NCI-H2107 (cell line): ENCODE measurements at regions not wholly inside any gene's neighbourhood (a gene's known extent, or its start where the extent isn't known, plus 50 kb on each side); places are given as distances from the start of the nearest gene placed in this dataset.

Experiments
- DNase-seq: peaks from one replicate; lab custom pipeline; 2025; lab: John Stamatoyannopoulos, UW

DNA sequence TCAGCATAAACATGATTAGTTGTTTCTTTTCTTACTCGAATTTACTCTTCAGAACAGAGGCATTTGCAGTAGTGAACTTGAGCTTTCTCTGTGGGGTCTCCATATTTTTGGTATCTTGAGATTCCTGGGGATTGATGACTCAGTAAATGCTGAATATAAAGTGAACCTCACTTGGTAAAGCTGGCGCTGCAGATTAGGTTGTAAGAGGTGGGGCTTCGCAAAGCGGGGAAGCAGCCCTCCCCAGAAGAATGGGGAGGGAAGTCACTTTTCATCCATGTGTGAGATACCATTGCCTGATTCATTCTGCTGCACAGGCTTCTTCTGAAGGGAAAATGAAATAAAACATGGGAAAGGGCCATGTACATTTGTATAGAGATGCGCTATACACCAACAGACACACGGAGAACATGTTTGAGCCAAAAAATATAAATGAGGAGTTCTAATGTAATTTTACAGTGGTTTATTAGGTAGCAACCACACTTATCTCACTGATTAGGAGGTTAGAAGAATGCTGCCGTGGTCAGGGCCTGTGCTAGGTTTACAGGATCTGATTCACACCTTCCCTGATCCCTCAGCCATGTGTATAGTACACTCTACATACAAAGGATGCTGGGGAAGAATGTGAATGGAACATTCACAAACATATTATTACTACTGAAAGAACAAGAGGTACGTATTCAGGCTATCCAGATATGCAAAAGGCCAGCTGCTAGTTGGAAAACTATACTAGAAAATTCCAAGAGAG is 63.5 kb downstream of the DNTTIP2 start:
- no peak for DNase-seq

DNA sequence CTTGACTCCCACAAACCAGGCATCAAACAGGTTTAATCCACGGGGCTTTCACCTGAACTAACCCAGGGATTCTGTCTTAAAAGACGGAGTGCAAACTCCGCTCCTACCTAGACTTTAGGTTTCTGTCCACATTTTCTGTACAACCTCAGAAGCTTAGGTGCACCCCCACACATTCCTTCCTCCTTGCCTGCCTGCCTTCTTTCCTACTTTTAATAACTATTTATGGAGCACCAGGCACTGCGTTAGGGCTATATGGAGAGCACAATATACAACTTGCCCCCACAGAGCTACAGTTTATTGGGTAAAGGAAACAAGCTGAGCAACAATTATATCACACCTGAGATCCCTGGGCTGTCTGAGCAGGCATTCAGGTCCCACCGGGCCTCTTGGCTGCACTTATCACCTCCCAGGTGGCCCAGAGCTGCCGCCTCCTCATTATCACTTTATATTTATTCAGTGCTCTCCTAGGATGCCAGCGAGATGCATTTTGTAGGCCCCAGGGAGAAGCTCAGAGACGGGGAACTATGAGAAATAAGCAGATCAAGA is 64.1 kb downstream of the DNTTIP2 start:
- DNase-seq: peak; percentile 57

DNA sequence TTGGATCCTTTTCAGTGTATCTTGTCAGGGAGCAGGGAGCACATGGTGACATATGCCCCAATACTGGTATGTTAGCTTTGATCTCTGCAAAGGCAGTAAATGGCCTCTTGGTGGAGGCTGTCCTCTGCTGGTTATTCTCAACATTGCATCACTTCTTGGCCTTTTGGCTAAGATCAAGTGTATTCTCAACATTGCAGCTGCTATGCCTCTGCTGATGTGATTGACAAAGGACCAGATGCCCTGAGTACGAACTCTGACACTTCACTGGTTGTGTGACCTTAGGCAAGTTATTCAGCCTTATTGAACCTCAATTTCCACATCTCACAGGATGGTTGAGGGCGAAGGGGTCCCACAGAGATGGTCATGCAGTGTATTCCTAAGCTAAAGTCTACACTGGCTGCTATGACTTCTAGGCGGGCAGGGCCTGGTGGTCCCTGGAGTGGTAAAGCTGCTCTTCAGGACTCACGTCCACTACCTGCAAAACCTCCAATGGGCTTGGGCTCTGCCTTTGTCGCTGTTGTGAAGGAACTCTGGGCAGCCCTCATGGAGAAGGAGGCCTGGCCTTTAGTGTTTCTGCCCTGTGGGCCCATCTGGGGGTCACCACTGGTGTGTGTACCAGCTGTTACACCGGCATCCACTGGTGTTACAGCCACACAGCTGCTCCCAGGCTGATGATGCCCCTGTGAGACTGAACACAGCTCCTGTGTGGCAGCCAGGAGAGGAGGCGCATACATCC is 64.8 kb downstream of the DNTTIP2 start:
- DNase-seq: peak; percentile 81

DNA sequence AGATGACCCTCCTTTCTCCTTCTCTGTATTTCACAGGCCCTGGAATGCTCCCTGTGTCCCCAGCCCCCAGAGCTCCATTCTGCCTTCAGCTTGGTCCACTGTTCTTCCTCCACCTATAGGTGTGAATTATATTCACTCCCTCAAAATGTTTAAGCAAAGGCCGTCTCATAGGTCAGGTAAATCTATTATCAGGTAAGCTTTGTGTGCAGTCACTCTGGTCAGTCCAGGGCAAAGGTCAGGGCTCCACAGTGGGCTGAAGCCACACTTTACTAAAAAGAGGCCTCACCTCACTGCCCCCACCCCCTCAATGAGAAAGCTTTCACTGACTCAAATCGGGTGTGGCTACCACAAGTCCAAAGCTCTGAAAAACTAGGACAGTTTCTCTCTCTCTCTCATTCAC is 65.9 kb downstream of the DNTTIP2 start:
- DNase-seq: no peak

DNA sequence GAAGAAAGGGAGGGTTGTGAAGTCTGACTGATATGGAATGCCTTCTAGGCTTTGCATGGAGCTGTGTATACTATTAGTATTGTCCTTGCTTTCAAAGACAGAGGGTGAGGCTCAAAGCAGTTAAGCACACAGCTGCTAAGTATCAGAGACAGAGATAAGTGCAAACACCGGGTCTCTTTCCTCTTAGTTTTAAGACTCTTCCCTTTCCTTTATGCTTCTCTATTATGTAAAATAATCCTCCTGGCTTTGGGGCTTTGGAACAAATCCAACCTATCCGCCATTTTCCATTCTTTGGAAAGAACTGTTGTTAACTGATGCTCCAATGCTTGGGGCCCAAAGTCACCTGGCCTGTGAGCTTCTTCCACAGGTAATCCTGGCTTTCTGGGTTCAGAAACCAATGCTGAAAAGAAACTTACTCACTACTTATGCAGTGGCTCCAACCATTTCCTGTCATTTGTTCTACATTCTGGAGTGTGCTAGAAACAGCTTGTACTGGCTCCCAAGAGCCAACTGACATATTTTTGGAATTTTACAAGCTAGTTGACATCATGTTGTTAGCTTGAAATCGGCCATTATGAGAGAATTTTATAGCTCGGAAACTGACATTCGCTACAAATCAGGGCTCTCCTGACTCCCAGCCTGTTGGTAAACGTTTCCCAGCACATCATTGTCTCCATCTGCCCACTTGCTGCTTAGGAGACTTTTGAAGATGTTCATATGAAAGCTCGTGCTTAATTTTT is 67.5 kb downstream of the DNTTIP2 start:
- DNase-seq: no peak

DNA sequence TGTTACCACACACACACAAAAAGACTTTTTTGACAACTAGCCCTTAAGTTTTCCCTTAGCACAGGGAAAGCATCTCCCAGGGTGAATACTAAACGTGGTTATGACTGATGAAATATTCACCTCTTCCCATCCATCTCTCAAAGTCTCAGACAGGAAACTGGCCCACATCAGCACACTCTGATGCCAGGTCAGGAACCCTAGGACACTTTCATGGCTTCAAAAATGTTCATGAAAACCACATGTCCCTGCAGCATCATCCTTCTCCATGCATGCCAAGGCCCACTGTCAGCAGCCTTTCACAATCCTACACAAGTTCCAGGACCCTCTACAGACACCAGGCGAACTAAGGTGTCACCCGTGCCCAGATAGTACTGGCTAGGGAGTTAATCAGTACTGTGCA is 68.7 kb downstream of the DNTTIP2 start:
- DNase-seq: no peak

DNA sequence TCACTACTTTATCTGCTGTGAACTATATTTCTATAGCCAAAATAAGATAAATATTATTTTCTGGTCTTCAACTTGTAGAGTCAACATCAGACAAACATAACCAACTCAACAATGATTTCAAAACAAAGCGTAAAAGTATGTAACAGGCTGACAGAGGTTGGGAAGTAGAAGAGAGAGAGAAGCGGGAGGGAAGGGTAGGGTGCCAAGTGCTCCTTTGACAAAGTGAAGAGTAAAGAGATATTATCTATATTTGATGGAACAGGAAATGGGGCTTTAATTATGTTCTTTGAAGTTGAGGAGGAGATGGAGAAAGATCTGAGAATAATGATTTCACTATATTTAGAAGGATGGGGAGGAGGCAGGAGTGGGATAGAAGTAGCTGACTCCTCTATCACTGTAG is 70.1 kb downstream of the DNTTIP2 start:
- DNase-seq: no peak

DNA sequence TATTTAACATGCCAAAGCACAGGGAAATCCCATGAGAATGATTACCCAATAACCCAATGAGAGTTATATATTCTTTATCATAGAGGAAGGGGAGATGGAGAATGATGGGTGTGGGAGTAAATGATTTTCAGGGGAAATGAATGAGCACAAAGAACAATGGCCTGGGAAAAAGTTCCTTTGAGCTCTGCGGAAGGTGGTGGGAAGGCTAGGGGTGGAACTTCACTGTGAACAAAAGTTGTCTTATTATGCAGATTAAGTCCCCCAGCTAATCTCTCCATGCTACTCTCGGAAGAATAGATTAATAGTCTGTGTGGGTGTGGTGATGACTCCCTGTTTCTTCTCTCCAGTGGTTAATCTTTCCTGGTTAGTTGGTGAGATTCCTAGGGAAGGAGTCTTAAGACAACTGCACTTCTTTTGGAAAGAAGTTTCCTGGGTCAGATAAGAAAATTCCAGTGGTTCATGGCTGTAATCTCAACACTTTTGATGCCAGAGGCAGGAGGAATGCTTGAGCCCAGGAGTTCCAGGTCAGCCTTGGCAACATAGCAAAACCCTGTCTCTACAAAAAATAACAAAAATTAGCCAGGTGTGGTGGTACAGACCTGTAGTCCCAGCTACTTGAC is 71.6 kb downstream of the DNTTIP2 start:
- DNase-seq: no peak

DNA sequence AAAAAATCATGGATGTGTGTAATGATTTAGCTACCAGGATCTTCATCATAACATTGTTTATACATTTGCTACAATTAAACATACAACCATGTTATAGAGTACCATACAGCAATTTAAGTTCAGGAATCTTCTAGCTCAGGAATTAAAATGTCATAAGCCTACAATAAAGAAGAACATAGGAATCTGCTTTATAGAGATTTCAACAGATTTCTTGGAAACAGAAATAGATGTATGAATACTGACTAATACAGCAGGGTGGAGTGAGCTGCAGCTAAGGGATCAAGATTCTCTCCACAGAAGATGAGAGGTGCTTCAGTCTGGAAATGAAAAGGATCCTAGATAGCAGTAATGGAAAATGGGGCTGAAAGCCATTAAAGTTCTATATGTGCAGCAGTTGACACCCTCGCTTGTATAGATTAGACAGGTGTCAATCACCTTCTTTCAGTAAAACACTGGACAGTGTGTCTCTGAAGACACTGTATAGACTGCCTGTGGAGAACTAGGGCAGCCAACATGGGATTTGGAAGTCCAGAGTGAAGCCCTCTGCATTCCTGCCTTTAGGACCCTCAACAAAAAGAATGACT is 73.9 kb downstream of the DNTTIP2 start:
- no peak for DNase-seq

DNA sequence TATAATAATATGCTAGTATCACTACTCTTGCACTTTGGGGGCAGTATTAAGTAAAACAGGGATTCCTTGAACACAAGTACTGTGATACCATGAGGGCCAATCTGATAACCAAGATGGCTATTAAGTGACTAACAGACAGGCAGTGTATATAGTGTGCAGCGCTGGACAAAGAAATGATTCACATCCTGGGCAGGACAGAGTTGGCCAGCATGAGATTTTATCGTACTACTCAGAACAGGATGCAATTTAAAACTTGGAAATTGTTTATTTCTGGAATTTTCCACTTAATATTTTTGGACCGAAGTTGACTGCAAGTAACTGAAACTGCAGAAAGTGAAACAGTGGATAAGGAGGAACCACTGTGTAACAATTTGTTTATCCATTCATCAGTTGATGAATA is 74.6 kb downstream of the DNTTIP2 start:
- no peak for DNase-seq

DNA sequence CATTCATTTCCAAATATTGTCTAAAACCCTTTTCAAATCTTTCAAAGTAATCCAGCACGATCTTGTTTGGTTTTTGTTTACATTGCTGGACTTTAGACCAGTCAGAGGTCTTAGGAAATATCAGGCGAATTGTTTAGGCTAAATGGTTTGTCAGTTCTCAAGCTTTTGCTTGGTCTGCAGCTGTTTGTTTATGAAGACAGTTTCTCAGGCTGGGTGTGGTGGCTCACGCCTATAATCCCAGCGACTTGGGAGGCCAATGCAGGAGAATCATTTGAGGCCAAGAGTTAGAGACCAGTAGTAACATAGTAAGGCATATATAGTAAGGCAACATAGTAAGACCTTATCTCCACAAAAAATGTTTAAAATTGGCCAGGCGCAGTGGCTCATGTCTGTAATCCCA is 77.5 kb downstream of the DNTTIP2 start:
- no peak for DNase-seq

DNA sequence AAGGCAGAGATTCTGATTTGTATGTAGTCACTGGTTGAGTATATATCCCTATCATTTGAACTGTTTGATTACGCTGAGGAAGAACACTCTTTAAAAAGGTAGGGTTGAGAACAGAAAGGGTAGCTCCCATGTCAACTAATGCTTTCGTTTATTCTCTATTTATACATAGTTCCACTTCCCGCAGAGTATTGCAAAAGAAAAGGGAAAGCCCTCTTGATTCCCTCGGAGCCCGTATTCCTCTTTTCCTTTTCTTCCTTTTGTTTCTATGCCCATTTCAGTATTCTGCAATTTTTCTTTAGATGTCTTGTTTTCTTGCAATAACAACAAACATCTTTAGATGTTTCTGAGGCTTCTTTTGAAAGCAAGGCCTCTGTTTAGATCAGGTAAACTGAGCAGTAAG is 78.2 kb downstream of the DNTTIP2 start:
- no peak for DNase-seq

DNA sequence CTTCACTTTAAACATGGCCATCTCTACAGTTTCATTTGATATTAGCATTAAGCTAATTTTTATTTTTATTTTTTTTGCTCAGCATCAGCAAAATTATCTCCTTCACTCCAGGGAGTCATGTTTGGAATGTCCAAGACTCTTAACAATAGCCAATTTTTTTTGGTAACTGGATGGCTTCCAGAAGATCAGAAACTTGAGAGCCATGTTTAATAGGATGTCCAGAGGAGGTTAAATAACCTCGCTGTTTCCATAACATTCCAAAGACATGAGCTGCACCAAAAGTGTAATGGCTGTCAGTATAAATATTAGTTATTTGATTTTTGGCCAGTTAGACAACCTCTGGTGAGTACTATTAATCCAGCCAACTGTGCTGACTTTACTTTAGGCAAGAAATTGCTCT is 80.7 kb downstream of the DNTTIP2 start:
- DNase-seq: no peak

DNA sequence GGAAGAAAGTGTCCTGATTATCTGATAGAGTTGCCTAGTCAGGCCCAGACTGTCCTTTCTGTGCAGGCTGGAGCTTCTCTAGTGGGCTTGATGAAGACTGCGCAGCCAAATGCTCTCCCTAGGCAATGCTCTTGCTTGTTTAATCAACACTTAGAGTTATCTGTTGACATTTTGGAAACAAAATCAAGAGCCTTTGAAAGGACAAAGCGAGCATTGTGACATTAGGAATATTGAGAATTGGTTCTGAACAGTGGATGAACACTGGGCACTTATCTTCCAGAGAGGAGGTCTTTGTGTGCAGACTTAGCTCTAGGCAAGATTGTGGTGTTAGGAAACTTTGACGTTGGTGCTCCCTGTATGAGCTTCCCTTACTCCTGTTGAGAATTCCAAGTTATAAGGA is 94.5 kb downstream of the DNTTIP2 start:
- no peak for DNase-seq

DNA sequence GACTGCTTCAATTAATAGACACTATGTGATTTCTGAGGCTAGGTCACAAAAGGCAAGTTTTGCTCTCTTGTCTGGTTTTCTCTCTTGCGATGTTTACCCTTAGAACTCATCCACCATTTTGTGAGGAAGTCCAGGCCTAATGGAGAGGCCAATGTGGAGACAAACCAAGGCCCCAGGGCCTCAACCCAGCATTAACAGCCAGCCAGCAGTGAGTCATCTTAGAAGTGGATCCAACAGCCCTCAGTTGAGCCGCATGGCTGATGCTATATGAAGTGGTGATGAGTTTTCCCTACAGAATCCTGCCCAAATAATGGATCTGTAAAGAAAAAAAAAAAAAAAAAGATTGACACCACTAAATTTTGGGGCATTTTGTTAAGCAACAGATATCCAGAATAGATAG is 95.1 kb downstream of the DNTTIP2 start:
- no peak for DNase-seq

DNA sequence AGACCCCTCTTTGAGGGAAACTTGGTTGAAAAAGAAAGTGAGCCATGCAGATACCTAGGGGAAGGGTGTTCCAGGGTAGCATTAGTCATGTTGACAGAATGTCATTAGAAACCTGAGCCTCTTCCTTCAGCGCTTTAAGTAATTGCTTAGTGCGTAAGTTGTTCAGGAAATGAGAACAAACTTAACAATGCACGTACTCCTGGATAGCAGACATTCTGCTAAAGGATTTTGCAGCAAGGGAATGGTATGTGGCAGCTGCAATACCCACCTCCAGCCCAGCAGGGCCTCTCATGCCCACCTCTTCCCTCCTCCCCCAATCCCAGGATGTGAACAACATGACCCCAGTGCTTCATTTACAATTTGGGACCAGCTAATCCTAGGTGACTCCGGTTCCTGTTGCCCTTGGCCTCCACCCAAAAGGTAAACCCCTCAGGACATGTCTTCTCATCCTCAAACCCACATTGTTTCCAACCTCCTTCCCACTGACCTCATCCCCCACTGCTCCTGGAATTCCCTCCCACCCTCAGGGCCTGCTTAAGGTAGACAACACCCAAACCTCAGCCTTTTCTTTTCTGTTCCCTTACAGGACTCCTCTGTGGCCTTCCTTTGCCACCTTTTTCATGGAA is 98.0 kb upstream of the BCAR3 start:
- no peak for DNase-seq

DNA sequence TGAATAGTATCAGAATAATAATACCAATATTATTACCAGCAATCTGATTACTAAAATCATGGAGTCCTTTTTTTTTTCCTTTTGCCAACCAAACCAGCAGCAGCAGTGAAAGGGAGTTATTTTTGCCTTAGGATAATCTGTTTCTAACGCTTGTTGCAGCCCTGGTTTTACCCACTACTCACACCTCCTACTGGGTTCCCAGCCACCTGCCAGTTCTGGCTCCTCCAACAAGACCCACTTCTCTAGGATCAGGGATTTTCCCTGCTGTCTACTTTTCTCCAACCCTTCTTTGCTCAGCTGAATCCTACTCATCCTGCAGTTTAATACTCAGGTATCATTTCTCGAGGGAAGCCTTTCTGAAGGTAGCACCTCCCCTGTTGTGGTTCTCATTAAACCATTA is 96.8 kb upstream of the BCAR3 start:
- no peak for DNase-seq

DNA sequence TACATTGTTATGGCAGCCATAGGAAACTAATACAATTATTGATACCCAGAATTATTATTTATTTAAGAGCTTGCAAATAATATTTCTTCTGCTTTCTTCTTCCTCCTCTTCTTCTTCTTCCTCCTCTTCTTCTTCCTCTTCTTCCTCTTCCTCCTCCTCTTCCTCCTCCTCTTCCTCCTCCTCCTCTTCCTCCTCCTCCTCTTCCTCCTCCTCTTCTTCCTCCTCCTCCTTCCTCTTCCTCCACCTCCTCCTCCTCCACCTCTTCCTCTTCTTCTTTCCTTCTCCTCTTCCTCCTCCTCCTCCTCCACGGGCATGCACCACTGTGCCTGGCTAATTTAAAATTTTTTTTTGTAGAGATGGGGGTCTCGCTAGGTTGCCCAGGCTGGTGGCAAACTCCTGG is 95.6 kb upstream of the BCAR3 start:
- DNase-seq: no peak

DNA sequence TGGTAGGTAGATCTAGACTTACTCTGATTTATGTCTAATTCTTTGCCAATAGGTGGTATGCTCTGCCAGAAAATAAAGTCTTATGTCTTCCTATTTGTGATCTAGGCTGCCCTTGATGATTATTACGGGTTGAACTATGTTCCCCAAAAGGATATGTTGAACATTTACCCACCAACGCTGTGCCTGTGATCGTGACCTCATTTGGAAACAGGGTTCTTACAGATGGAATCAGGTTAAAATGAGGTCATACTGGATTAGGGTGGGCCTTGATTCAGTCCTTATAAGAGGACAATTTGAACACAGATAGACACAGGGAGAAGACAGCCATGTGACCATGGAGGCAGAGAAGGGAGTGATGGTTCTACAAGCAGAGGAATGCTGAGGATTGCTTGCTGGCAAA is 95.1 kb upstream of the BCAR3 start:
- DNase-seq: no peak

DNA sequence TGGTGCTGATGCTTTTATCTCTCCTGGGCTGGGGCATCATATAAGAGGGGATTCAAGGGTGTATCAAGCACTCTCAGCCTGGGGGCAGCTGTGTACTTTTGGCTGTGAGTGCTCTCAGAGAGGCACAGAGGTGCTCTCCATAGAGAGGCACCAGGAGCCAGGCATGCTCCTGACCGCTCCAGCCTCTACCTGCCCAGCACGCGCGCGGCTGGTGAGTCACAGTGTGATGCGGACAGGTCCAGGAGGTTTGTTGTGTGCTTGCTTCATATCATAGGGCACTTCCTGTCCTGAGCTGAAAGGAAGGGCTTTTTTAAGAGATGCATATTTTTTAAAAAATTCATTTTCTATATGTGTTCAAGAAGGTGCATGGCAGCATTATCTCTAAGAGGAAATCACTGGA is 93.6 kb upstream of the BCAR3 start:
- DNase-seq: no peak

DNA sequence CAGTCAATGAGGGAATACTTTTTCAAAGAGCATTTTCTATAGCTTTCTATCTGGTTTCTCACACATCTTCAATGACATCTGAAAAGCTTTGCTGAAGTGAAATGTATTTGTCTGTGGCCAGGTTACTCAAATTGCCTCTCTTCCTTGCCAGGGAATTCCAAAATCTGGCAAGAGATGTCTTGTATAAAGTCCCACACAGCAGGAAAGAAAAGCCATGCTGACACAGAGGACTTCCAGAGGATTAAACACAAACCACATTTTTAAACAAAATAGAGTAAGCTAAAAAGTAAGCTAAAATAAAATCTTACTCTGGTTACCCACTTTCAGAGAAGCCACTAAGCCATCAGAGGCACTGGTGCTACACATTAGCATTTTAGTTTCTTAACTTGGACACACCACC is 93.1 kb upstream of the BCAR3 start:
- no peak for DNase-seq
